Ovary (tissue), 7 donors: ENCODE measurements at regions not wholly inside any gene's neighbourhood (a gene's known extent, or its start where the extent isn't known, plus 50 kb on each side); places are given as distances from the start of the nearest gene placed in this dataset.
"Not testable (repeated sequence)": the region's sequence is repeated elsewhere in the genome, so short reads cannot be mapped to it uniquely, and the experiment has no call there.

Experiments used
- DNase-seq, 5 donors: peaks; one replicate each; pipeline ENCODE4 v3.0.0-alpha.2; 2019 to 2020
- H3K27ac ChIP-seq, 2 donors: fragments of 200-600 bp; one replicate each; pipeline versions ENCODE4 v1.5.1 to v1.8.0; 2019 to 2022
- H3K27me3 ChIP-seq: fragments of 200-600 bp; one replicate; pipeline ENCODE4 v1.8.0; 2022
- H3K36me3 ChIP-seq: fragments of 200-600 bp; sonication (generic); one replicate; pipeline ENCODE4 v1.5.1; 2019
- H3K4me1 ChIP-seq: one replicate; pipeline ENCODE4 v1.8.1; 2013; ENCODE audit warnings: mild to moderate bottlenecking, moderate library complexity; ENCODE audit not compliant: insufficient read depth
- H3K4me3 ChIP-seq: fragments of 200-600 bp; sonication (generic); one replicate; pipeline ENCODE4 v1.5.1; 2017
- H3K9me3 ChIP-seq, 2 donors: fragments of 200-600 bp in 1 of 2; sonication (generic) in 1 of 2; one replicate each; pipeline versions ENCODE4 v1.5.1 to v1.8.1; 2013 to 2019; ENCODE audit warnings: mild to moderate bottlenecking in 1 of 2, moderate library complexity in 1 of 2
- CTCF ChIP-seq, 3 donors: fragments of 450-650 bp in 2 of 3; fragments of 200-600 bp in 1 of 3; IDR thresholded peaks; one replicate each; pipeline versions ENCODE4 v1.5.1 to v1.8.0; 2016 to 2022; ENCODE audit warnings: antibody characterized with exemption in 3 of 3, mild to moderate bottlenecking in 1 of 3
- EP300 ChIP-seq: sonication (generic); formaldehyde crosslinking; IDR thresholded peaks from one replicate; pipeline ENCODE4 v1.6.1; 2017; ENCODE audit warnings: antibody characterized with exemption
- POLR2A ChIP-seq: fragments of 450-650 bp; IDR thresholded peaks from one replicate; pipeline ENCODE4 v1.6.1; 2017; ENCODE audit warnings: antibody characterized with exemption, mild to moderate bottlenecking, moderate library complexity
- WGBS, 3 donors: extraction: QIAGEN DNeasy Blood & Tissue Kit in 1 of 3; methylation state at CpG; one replicate each; pipeline versions ENCODE4 v1.1.5 to v1.1.7; 2013 to 2017; 5-methylcytosine and 5-hydroxymethylcytosine counted together
- intact Hi-C, 4 donors: fragments of 100-400 bp; cut with DNase I; formaldehyde crosslinking; loops; one replicate each; pipeline versions ENCODE4 v1.11.0 to v1.15.1; 2022 to 2023
- donor health status: DM: no; HTN: no; CAD: no; lungs with moderate emphysema.
- donor health status: DM: no; HTN: no; CAD: no.
- donor health status: Bipolar disorder and iron deficiency.
- donor health status: DM: no; HTN: no; CAD: no.
- donor health status: DM: yes; HTN: yes; CAD: no.

GRCh38 chr3:90180543-90180942 lies 1073.1 kb downstream of the EPHA3 start:
- Histone ChIP-seq H3K27me3 (no peaks in the 10 kb centered on the region), H3K27ac (no peak overlapping the region), H3K36me3 (no peaks in the 10 kb centered on the region), H3K4me3 (no peak overlapping the region), H3K9me3 (no peaks in the 10 kb centered on the region), H3K4me1 (peaks cover 2% of the 10 kb centered on the region)
- WGBS, 3 donors: 16 to 43% (median 32%) methylated on average over 3 of the region's 3 CpGs
- intact Hi-C loops: loop anchor here in 2 of 4 donors (10.0 kb wide), 1 partner anchor 1976 kb away; no protein-coding TSS in a partner anchor
- no peak for DNase-seq
- TF ChIP-seq EP300: no peak

GRCh38 chr3:90182291-90182976 lies 1075.0 kb downstream of the EPHA3 start:
- 22 to 31% (median 27%) methylated on average over 19 of the region's 19 CpGs for WGBS, 3 donors
- H3K36me3 ChIP-seq, H3K4me1 ChIP-seq, H3K9me3 ChIP-seq, H3K27me3 ChIP-seq, H3K4me3 ChIP-seq, H3K27ac ChIP-seq: not testable (repeated sequence)
- peak in 1 of 3 donors; percentile 12 for TF ChIP-seq CTCF (IDR thresholded peaks at IDR 0.05)
- intact Hi-C loops: loop anchor here in 2 of 4 donors (10.0 kb wide), 1 partner anchor 1978 kb away; no protein-coding TSS in a partner anchor
- peak in 3 of 5 donors; percentile 20 to 35 (median 34) for DNase-seq

GRCh38 chr3:90184861-90185260 lies 1077.4 kb downstream of the EPHA3 start:
- Histone ChIP-seq H3K4me1 (peaks cover 2% of the 10 kb centered on the region), H3K27ac (no peak overlapping the region), H3K27me3 (no peaks in the 10 kb centered on the region), H3K36me3 (no peaks in the 10 kb centered on the region), H3K4me3 (no peak overlapping the region), H3K9me3 (no peaks in the 10 kb centered on the region)
- no peak for DNase-seq
- intact Hi-C loops: loop anchor here in 2 of 4 donors (10.0 kb wide), 1 partner anchor 1980 kb away; no protein-coding TSS in a partner anchor
- 80 to 93% (median 87%) methylated on average over 4 of the region's 4 CpGs for WGBS, 3 donors
- TF ChIP-seq EP300 (no peak), CTCF (IDR thresholded peaks at IDR 0.05) (no peak), POLR2A (no peak)

- intact Hi-C loops: loop anchor here in 1 of 4 donors (5.0 kb wide), 1 partner anchor 260 kb away; no protein-coding TSS in a partner anchor
- H3K4me3 ChIP-seq, H3K36me3 ChIP-seq, H3K27ac ChIP-seq, H3K4me1 ChIP-seq, DNase-seq, H3K9me3 ChIP-seq, H3K27me3 ChIP-seq: not testable (repeated sequence)
- 91 to 98% (median 93%) methylated on average over 4 of the region's 4 CpGs for WGBS, 3 donors
These were observed 1090.0 kb downstream of the EPHA3 start for GRCh38 chr3:90197383-90197782.

- H3K36me3 ChIP-seq, H3K27ac ChIP-seq, H3K9me3 ChIP-seq, H3K4me3 ChIP-seq, H3K4me1 ChIP-seq, intact Hi-C loops, H3K27me3 ChIP-seq, DNase-seq: not testable (repeated sequence)
- 17 to 23% (median 18%) methylated on average over 2 of the region's 2 CpGs for WGBS, 3 donors
These were observed 1095.5 kb downstream of the EPHA3 start for GRCh38 chr3:90202931-90203330.

- H3K27ac ChIP-seq, H3K4me1 ChIP-seq, DNase-seq, H3K27me3 ChIP-seq, H3K4me3 ChIP-seq, H3K9me3 ChIP-seq, intact Hi-C loops, H3K36me3 ChIP-seq: not testable (repeated sequence)
- WGBS, 3 donors: 58 to 66% (median 64%) methylated on average over 2 of the region's 2 CpGs
These were observed 1099.1 kb downstream of the EPHA3 start for GRCh38 chr3:90206482-90206881.

GRCh38 chr3:90207353-90208097 lies 1100.1 kb downstream of the EPHA3 start:
- H3K27ac ChIP-seq, H3K9me3 ChIP-seq, DNase-seq, intact Hi-C loops, H3K4me3 ChIP-seq, H3K4me1 ChIP-seq, H3K27me3 ChIP-seq, H3K36me3 ChIP-seq: not testable (repeated sequence)
- WGBS, 3 donors: 41 to 61% (median 48%) methylated on average over 5 of the region's 5 CpGs
